ENCODE measurements at regions not wholly inside any gene's neighbourhood (a gene's known extent, or its start where the extent isn't known, plus 50 kb on each side); places are given as distances from the start of the nearest gene placed in this dataset.

DNA sequence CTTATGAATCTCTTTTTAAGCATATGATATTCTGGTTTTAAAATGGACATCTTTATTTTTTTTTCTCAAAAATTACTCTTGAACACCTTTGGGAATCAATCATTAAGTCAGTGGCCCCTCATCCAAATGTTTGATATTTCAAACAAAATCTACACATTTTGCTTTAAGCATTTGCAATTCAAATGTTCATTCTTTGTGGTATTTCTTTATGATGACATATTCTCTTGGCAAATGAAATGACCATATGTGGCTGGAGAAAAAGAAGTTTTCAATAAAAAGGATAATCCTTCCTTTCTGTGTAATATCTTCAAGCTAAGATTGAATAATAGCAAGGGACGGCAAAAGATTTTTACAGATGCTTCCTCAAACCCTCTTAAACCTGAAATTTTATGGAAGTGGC lies 420.8 kb downstream of the MTRR start:
- TF ChIP-seq SIN3A (IDR thresholded peaks at IDR 0.05; ENCODE audit: borderline replicate concordance, insufficient read depth, low read length) (no peak), TAF1 (IDR thresholded peaks at IDR 0.05; ENCODE audit: borderline replicate concordance, insufficient read depth, low read length) (no peak)

Data from PFSK-1 (cell line).